Stimulated activated CD4-positive, alpha-beta T cell treated with anti-CD3 and anti-CD28 coated beads, Interleukin-1b, Interleukin-23, amount 100 ng/mL, for 48 hours (primary cell): ENCODE measurements at regions not wholly inside any gene's neighbourhood (a gene's known extent, or its start where the extent isn't known, plus 50 kb on each side); places are given as distances from the start of the nearest gene placed in this dataset.

ENCODE experiments used
- DNase-seq: peaks from one replicate; pipeline ENCODE4 v3.0.0-alpha.2; 2020

GRCh38 chr3:181660337-181660736, 51.4 kb upstream of the SOX2 start:
- DNase-seq: no peak

DNA sequence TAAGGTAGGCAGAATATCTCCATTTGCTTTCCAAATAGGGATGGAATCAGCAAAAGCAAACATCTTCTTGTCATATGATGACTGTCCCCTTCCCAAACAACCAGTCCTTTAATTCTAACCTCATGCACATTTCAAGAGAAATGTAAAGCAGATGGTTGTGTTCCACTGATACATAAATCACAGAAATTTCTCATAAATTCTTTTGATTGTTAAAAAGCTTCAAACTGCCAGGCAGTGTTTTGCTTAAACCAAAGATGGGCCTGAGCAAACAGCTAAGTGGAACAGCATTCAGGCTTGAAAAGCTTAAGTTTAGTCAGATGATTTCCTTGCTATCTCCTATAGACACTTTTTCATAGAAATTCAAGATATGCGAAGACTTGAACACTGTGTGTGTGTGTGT, 74.3 kb upstream of the SOX2 start:
- no peak for DNase-seq

GRCh38 chr3:181637056-181637455, 74.7 kb upstream of the SOX2 start:
- no peak for DNase-seq

GRCh38 chr3:181635141-181635540, 76.6 kb upstream of the SOX2 start:
- no peak for DNase-seq

GRCh38 chr3:181633556-181633955, 78.2 kb upstream of the SOX2 start:
- DNase-seq: no peak

- DNase-seq: no peak
Measured at GRCh38 chr3:181631901-181632300, 79.8 kb upstream of the SOX2 start.

- DNase-seq: no peak
Measured at GRCh38 chr3:181630853-181631252, 80.9 kb upstream of the SOX2 start.

DNA sequence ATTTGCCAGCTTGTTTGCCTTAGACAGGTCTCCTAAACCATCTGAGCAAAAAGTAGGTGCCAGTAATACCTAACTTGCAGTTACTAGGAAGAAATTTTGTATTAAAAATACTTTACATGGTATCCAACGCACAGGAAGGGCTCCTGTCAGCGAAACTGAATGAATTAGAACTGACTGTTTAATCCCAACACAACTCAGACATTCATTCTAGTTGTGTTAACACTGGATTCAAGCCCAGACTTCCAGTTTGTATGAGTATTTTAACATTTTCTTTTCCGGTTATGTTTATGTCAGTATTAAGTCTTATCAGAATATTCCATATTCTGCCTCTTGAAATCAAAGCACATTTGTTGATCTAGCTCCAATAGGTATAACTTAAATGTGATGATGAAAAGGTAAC, 82.0 kb upstream of the SOX2 start:
- DNase-seq: no peak

GRCh38 chr3:181629029-181629428, 82.7 kb upstream of the SOX2 start:
- no peak for DNase-seq

- no peak for DNase-seq
Measured at GRCh38 chr3:181628384-181628783, 83.3 kb upstream of the SOX2 start.

DNA sequence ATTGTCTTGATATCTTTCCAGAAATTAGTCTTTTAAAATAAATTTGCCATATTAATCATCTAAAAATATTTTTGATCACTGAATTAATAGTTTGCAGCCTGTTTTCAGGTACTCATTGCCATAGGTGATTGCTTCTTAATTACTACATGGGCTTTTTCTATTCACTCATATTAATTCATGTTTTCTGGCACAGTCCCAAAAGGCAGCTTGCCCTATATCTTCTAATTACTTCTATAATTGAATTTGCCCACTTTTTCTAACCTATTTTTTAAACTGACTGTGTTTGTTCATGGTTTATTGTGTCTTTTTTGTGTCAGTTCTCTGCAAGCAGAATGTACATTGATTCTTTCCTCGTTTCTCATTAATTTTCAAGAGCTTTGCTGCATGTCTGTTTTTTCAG, 85.7 kb upstream of the SOX2 start:
- no peak for DNase-seq

DNA sequence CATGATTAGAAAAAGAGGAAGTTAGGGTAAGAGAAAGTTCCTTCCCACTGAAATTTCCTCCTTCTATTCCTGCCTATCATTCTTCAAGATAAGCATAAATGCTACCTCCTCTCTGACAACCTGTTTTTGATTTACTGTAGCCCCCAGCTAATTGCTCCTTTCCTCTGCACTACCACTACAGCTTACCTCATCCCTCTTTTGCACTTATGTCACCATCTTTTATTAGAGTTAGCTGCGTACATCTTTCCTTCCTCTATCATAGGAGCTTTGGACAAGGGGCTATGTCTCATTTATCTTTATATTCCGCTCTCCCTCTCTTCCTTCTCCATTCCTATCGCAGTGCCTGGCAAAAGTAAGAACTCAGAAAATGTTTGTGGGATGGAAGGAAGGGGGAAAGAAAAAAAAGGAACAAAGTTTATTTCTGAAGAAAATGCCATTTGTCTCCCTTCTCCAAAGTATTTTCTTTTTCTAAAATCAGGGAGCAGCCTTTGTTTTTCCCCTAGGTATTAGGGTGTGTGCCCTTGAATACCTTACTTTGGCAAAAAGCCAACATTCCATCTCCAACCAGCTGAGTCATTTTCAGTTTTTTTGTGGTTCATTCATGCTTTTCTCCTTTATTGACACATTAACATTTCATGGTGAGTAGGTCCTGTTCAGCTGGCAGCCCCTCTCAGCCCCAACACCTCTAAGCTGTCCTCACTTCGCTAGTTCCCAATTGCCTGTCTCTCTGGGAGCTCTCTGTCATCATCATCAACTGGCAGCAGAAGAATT, 87.6 kb upstream of the SOX2 start:
- no peak for DNase-seq

- no peak for DNase-seq
Measured at GRCh38 chr3:181622365-181622764, 89.4 kb upstream of the SOX2 start.

DNA sequence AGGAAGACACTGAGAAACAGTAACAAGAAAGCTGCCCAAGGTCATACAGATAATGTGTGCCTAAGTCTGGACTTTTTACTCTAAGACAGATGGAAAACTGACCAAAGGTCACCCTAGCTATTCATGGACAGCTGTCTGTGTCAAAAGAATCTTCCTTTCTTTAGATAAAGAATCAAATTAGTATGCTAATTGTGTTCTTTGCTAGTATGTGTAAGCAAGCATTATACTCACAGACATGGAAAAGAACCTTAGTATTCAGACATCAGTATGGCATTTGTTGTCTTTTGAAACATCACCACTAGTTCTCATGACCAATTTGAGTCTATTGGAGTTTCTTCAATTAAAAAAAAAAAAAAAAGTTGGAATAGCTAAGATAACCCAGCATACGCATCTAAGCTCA, 91.8 kb upstream of the SOX2 start:
- DNase-seq: no peak

GRCh38 chr3:181618260-181618659, 93.5 kb upstream of the SOX2 start:
- no peak for DNase-seq

DNA sequence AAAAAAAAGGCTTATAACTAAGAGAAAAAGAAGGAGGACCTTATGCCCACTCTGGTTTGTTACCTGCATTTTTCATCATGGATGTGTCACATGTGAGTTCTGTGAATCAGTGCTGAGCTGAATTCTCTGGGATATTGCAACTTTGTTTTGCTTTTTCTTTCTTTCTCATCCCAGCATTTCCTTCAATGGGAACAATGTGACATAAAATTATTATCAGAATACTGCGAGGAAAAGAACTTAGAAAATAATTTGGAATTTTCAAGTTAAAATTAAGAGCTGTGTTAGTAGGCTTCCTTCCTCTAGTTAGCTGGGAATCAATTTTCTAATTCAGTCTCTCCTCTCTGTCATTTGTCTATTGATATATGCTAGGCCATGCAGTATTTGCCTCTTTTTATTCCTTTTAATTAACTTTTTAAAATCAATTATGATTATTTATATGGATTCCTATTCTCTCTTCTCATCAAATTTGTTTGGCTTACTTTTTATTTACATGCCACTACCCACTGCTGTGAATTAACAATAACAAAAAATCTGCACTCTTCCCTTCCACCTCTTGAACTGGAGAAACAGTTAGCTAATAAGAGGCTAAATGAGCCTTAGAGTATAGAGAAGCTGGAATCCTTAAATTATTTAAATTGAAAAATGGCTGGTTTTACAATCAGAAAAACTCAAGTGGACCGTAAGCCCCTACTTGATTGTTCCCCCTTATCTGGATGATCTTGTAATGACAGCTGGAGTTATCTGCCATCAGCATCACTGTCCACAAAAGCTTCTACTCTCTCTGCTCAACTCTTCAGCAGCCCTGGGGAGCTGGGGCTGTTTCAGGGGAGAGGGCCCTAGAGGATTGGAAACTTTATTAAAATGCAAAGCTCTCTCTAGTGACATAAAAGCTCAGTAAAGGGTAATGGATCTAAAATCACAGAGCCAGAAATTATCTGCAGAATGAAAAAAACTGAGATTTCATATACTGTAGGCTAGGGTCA, 95.3 kb upstream of the SOX2 start:
- no peak for DNase-seq

DNA sequence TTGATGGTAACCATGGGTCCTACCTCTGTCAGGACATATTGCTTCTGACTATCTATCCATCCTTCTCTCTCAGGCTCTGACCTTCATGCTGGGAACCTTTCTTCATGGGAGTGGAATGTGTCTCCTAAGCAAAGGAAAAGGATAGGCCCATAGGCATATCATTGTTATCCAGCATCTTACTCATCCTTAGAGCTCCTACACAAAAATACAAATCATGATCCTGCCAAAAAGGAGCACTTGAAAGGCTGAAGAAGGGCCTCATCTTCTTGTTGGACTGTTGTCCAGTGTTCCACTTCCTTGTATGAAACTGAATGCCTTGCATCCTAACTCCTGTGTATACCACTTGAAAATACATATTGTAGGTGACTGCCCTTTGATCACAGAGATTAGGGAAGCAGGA, 96.1 kb upstream of the SOX2 start:
- no peak for DNase-seq

GRCh38 chr3:181614878-181615277, 96.8 kb upstream of the SOX2 start:
- DNase-seq: no peak

DNA sequence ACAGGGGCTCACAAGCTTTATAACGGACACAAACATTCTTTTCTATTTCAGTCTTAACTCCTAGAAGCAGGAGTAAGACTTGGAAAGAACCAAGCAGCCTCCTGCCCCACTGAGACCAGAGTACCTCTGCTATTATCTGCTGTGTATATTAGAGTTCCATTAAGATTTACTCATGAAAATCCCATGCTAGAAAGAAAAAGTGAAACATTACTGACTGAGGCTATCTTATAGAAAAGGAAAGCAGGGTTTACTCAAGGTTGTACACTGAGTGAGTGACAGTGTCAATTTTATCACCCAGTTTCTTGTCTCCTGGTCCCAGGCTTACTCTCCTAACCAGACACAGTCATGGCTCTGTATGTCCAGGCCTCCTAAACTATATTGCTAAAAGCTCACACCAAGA, 97.9 kb upstream of the SOX2 start:
- no peak for DNase-seq

- DNase-seq: no peak
Measured at GRCh38 chr3:181613191-181613590, 98.5 kb upstream of the SOX2 start.

DNA sequence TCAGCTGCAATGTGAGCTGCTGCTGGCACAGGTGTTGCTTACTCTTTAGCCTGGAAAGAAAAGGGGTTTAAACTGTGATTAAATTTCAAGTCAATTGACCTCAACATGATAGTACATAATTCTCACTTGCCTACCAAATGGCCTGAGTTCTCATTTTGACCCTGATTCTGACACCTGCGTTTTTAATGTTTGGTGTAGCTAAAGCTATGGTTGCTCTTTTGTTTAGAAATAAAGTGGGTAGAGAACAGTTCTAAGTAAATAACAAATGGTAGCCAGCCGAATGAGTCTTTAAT, 100.8 kb upstream of the SOX2 start:
- DNase-seq: no peak

- no peak for DNase-seq
Measured at GRCh38 chr3:181610083-181610972, 101.4 kb upstream of the SOX2 start.

- no peak for DNase-seq
Measured at GRCh38 chr3:181609030-181609767, 102.5 kb upstream of the SOX2 start.
